ENCODE measurements at regions not wholly inside any gene's neighbourhood (a gene's known extent, or its start where the extent isn't known, plus 50 kb on each side); places are given as distances from the start of the nearest gene placed in this dataset.

DNA sequence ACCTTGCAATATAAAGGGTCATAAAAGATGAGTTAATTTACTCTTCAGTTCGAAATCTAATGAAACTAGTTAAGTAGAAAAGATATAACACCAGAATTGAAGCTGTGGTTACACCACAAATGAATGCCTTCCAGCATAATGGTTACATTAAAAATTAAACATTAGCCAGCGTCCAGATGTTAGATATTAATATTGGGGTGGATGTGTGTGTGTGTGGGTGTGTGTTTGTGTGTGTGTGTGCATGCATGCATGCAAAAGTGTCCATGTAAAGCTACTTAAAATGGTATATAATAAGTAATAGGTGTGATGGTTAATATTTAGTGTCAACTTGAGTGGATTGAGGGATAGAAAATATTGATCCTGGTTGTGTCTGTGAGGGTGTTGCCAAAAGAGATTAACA is 170.4 kb upstream of the FN1 start:
- WGBS: 89% methylated on average over 2 of the region's 2 CpGs
- Histone ChIP-seq H3K4me1 (ENCODE audit: control insufficient read depth in 4 of 4, insufficient read depth in 4 of 4, low read length in 3 of 4) (peaks cover 0 to 3% (median 0%) of the 10 kb centered on the region in 4 donors), H3K4me3 (ENCODE audit: low read depth in 1 of 3, low read length in 3 of 3) (no peak overlapping the region), H3K27me3 (ENCODE audit: control insufficient read depth in 4 of 4, insufficient read depth in 4 of 4, low read length in 3 of 4) (no peaks in the 10 kb centered on the region), H3K27ac (ENCODE audit: low read depth in 1 of 2, low read length in 2 of 2) (no peak overlapping the region), H3K9ac (ENCODE audit: low read depth in 1 of 2, low read length in 2 of 2) (no peak overlapping the region), H3K9me3 (ENCODE audit: control insufficient read depth in 4 of 4, low read length in 3 of 4) (no peaks in the 10 kb centered on the region), H3K36me3 (ENCODE audit: control insufficient read depth in 4 of 4, insufficient read depth in 3 of 4, low read depth in 1 of 4, low read length in 3 of 4) (no peaks in the 10 kb centered on the region)
- no peak for DNase-seq (ENCODE audit: low spot score)
- TF ChIP-seq HNF4A (conservative IDR thresholded peaks at IDR 0.05) (no peak), EGR1 (IDR thresholded peaks at IDR 0.05; ENCODE audit: low read depth in 2 of 2) (no peak), JUND (IDR thresholded peaks at IDR 0.05) (no peak), GABPA (IDR thresholded peaks at IDR 0.05 in 1 of 2, conservative IDR thresholded peaks at IDR 0.05 in 1 of 2) (no peak), FOXA2 (IDR thresholded peaks at IDR 0.05) (no peak), RAD21 (IDR thresholded peaks at IDR 0.05) (no peak), HNF4G (IDR thresholded peaks at IDR 0.05) (no peak), RXRA (IDR thresholded peaks at IDR 0.05) (no peak)
- TF ChIP-seq, protein P1, sequence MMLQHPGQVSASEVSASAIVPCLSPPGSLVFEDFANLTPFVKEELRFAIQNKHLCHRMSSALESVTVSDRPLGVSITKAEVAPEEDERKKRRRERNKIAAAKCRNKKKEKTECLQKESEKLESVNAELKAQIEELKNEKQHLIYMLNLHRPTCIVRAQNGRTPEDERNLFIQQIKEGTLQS (IDR thresholded peaks at IDR 0.05): no peak
- TF ChIP-seq, protein P2, sequence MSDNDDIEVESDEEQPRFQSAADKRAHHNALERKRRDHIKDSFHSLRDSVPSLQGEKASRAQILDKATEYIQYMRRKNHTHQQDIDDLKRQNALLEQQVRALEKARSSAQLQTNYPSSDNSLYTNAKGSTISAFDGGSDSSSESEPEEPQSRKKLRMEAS (IDR thresholded peaks at IDR 0.05): no peak
- TF ChIP-seq, protein P3, sequence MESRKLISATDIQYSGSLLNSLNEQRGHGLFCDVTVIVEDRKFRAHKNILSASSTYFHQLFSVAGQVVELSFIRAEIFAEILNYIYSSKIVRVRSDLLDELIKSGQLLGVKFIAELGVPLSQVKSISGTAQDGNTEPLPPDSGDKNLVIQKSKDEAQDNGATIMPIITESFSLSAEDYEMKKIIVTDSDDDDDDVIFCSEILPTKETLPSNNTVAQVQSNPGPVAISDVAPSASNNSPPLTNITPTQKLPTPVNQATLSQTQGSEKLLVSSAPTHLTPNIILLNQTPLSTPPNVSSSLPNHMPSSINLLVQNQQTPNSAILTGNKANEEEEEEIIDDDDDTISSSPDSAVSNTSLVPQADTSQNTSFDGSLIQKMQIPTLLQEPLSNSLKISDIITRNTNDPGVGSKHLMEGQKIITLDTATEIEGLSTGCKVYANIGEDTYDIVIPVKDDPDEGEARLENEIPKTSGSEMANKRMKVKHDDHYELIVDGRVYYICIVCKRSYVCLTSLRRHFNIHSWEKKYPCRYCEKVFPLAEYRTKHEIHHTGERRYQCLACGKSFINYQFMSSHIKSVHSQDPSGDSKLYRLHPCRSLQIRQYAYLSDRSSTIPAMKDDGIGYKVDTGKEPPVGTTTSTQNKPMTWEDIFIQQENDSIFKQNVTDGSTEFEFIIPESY (IDR thresholded peaks at IDR 0.05): no peak
- TF ChIP-seq, protein P4, sequence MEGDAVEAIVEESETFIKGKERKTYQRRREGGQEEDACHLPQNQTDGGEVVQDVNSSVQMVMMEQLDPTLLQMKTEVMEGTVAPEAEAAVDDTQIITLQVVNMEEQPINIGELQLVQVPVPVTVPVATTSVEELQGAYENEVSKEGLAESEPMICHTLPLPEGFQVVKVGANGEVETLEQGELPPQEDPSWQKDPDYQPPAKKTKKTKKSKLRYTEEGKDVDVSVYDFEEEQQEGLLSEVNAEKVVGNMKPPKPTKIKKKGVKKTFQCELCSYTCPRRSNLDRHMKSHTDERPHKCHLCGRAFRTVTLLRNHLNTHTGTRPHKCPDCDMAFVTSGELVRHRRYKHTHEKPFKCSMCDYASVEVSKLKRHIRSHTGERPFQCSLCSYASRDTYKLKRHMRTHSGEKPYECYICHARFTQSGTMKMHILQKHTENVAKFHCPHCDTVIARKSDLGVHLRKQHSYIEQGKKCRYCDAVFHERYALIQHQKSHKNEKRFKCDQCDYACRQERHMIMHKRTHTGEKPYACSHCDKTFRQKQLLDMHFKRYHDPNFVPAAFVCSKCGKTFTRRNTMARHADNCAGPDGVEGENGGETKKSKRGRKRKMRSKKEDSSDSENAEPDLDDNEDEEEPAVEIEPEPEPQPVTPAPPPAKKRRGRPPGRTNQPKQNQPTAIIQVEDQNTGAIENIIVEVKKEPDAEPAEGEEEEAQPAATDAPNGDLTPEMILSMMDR (IDR thresholded peaks at IDR 0.05; ENCODE audit: low read depth, low read length, missing input control): no peak

DNA sequence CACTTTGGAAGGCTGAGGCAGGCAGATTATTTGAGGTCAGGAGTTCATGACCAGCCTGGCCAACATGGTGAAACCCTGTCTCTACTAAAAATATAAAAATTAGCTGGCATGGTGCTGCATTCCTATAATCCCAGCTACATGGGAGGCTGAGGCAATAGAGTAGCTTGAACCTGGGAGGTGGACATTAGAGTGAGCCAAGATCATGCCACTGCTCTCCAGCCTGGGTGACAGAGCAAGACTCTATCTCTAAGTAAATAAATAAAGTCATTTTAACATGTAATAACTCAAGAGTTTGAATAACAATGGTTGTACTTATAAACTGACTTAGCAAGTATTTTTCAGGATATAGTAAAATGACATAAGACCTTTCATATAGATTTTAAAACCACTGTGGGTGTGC is 169.3 kb upstream of the FN1 start:
- TF ChIP-seq FOXA2 (IDR thresholded peaks at IDR 0.05) (no peak), TAF1 (conservative IDR thresholded peaks at IDR 0.05) (no peak), YY1 (IDR thresholded peaks at IDR 0.05) (no peak), FOXA1 (IDR thresholded peaks at IDR 0.05) (no peak)
- Histone ChIP-seq H3K27me3 (ENCODE audit: control insufficient read depth in 4 of 4, insufficient read depth in 4 of 4, low read length in 3 of 4) (no peaks in the 10 kb centered on the region), H3K36me3 (ENCODE audit: control insufficient read depth in 4 of 4, insufficient read depth in 3 of 4, low read depth in 1 of 4, low read length in 3 of 4) (no peaks in the 10 kb centered on the region), H3K4me3 (ENCODE audit: low read depth in 1 of 3, low read length in 3 of 3) (no peak overlapping the region), H3K4me1 (ENCODE audit: control insufficient read depth in 4 of 4, insufficient read depth in 4 of 4, low read length in 3 of 4) (peaks cover 0 to 3% (median 0%) of the 10 kb centered on the region in 4 donors), H3K27ac (ENCODE audit: low read depth in 1 of 2, low read length in 2 of 2) (no peak overlapping the region), H3K9me3 (ENCODE audit: control insufficient read depth in 4 of 4, low read length in 3 of 4) (no peaks in the 10 kb centered on the region), H3K9ac (ENCODE audit: low read depth in 1 of 2, low read length in 2 of 2) (no peak overlapping the region)
- DNase-seq (ENCODE audit: low spot score): no peak

DNA sequence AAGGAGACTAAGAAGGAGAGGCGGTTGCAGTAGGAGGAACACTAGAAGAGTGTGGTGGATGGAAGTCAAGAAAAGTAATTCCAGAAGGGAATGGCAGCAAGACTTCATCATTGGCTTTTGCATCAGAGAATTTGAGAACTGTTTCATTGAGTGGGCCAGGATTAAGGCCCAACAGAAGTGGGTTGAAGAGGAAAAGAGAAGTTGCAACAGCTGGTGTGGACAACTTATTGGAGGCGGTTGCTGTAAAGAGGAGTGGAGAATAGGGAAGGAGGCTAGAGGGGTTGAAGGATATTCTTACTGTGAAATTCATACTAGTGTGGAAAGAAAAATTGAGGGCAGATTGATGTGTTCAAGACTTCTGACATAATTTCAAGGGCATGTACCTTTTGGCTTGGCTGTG is 168.7 kb upstream of the FN1 start:
- H3K36me3 ChIP-seq (ENCODE audit: control insufficient read depth in 4 of 4, insufficient read depth in 3 of 4, low read depth in 1 of 4, low read length in 3 of 4): no peaks in the 10 kb centered on the region
- 97% methylated on average over 2 of the region's 2 CpGs for WGBS
- no peak overlapping the region for H3K9ac ChIP-seq (ENCODE audit: low read depth in 1 of 2, low read length in 2 of 2)
- H3K27ac ChIP-seq (ENCODE audit: low read depth in 1 of 2, low read length in 2 of 2): no peak overlapping the region
- no peak for DNase-seq (ENCODE audit: low spot score)
- H3K4me1 ChIP-seq (ENCODE audit: control insufficient read depth in 4 of 4, insufficient read depth in 4 of 4, low read length in 3 of 4): peaks cover 0 to 3% (median 0%) of the 10 kb centered on the region in 4 donors
- H3K27me3 ChIP-seq (ENCODE audit: control insufficient read depth in 4 of 4, insufficient read depth in 4 of 4, low read length in 3 of 4): no peaks in the 10 kb centered on the region
- TF ChIP-seq GABPA (IDR thresholded peaks at IDR 0.05 in 1 of 2, conservative IDR thresholded peaks at IDR 0.05 in 1 of 2): no peak
- TF ChIP-seq FOXA1 (IDR thresholded peaks at IDR 0.05): no peak
- TF ChIP-seq RAD21 (IDR thresholded peaks at IDR 0.05): no peak
- TF ChIP-seq, protein P3 (IDR thresholded peaks at IDR 0.05): no peak
- no peak overlapping the region for H3K4me3 ChIP-seq (ENCODE audit: low read depth in 1 of 3, low read length in 3 of 3)
- no peaks in the 10 kb centered on the region for H3K9me3 ChIP-seq (ENCODE audit: control insufficient read depth in 4 of 4, low read length in 3 of 4)

All from liver (tissue), 8 donors.